C4-2B (cell line): ENCODE measurements at regions not wholly inside any gene's neighbourhood (a gene's known extent, or its start where the extent isn't known, plus 50 kb on each side); places are given as distances from the start of the nearest gene placed in this dataset.

Source experiments
- ZFX ChIP-seq: fragments of 450-650 bp; IDR thresholded peaks from 2 replicates; pipeline ENCODE4 v1.6.1; 2017
- TF ChIP-seq, protein P1 (sequence below): fragments of 450-650 bp; conservative IDR thresholded peaks from 2 replicates; pipeline ENCODE4 v1.5.1; 2017; ENCODE audit warnings: mild to moderate bottlenecking

DNA sequence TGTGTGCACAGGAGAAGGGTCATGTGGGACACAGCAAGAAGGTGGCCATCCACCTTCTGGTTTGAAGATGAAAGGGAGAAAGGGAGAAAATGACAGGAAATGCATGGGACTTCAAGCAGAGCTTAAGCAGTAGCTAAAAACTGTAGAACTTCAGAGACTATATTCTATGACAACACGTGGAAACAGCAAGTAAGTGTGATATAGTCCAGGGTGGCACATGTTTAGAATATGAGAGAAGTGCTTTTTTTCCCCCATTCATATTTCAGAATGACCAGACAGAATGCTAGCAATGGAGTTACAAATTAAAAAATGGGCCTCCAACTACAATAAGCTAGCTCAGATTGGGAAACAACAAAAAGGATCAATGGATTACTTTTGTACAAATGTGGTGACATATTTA is 1042.2 kb downstream of the TMEM182 start:
- TF ChIP-seq, protein P1, sequence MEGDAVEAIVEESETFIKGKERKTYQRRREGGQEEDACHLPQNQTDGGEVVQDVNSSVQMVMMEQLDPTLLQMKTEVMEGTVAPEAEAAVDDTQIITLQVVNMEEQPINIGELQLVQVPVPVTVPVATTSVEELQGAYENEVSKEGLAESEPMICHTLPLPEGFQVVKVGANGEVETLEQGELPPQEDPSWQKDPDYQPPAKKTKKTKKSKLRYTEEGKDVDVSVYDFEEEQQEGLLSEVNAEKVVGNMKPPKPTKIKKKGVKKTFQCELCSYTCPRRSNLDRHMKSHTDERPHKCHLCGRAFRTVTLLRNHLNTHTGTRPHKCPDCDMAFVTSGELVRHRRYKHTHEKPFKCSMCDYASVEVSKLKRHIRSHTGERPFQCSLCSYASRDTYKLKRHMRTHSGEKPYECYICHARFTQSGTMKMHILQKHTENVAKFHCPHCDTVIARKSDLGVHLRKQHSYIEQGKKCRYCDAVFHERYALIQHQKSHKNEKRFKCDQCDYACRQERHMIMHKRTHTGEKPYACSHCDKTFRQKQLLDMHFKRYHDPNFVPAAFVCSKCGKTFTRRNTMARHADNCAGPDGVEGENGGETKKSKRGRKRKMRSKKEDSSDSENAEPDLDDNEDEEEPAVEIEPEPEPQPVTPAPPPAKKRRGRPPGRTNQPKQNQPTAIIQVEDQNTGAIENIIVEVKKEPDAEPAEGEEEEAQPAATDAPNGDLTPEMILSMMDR, result no peak
- TF ChIP-seq ZFX, result no peak
